ENCODE measurements at regions not wholly inside any gene's neighbourhood (a gene's known extent, or its start where the extent isn't known, plus 50 kb on each side); places are given as distances from the start of the nearest gene placed in this dataset.

DNA sequence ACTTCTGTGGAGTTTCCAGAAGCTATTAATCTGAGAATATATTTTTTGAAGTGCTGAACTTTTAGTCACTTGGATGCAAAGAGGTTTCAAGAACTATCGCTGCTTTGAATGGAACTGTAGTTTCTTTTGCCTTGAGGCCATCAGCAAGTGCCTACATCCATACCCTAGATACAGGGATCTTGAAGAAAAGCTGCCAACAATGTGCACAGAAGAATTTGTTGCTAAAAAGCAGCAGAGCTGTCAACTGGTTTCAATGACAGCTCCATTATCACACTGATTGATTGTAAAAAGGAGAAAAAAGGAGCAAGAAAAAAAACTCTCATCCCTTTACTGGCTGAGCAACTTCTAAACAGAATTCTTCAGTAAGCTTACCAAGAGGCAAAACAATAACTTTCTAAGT is 251.0 kb upstream of the NRSN1 start:
- H3K9ac ChIP-seq (ENCODE audit: low read length) = no peak overlapping the region
- TF ChIP-seq CTCF (IDR thresholded peaks at IDR 0.05; ENCODE audit: low read depth, low read length) (no peak), EZH2phosphoT487 (IDR thresholded peaks at IDR 0.05; ENCODE audit: low read depth) (no peak)

GRCh38 chr6:23879816-23880215 is 246.2 kb upstream of the NRSN1 start:
- no peaks in the 10 kb centered on the region for H3K36me3 ChIP-seq (replicated peaks; ENCODE audit: low read depth, low read length)
- no peak overlapping the region for H3K4me3 ChIP-seq (ENCODE audit: low read length)
- no peak overlapping the region for H3K27ac ChIP-seq (ENCODE audit: low read length)
- H3K9ac ChIP-seq (ENCODE audit: low read length) = no peak overlapping the region
- H3K27me3 ChIP-seq (ENCODE audit: low read depth, low read length) = no peaks in the 10 kb centered on the region
- H3K79me2 ChIP-seq (ENCODE audit: low read length) = no peaks in the 10 kb centered on the region
- no peaks in the 10 kb centered on the region for H4K20me1 ChIP-seq (ENCODE audit: insufficient read depth, low read length)
- no peak overlapping the region for H2AFZ ChIP-seq (ENCODE audit: low read depth, low read length)
- H3K4me2 ChIP-seq (ENCODE audit: low read length) = no peak overlapping the region
- H3K9me3 ChIP-seq (ENCODE audit: insufficient read depth, low read length) = no peaks in the 10 kb centered on the region
- no peaks in the 10 kb centered on the region for H3K4me1 ChIP-seq (ENCODE audit: low read length)
- no peak for TF ChIP-seq CTCF (IDR thresholded peaks at IDR 0.05; ENCODE audit: low read depth, low read length)
- no peak for TF ChIP-seq EZH2phosphoT487 (IDR thresholded peaks at IDR 0.05; ENCODE audit: low read depth)

More for the DNA sequence above, 251.0 kb upstream of the NRSN1 start:
- no peaks in the 10 kb centered on the region for H3K27me3 ChIP-seq (ENCODE audit: low read depth, low read length)
- H3K4me3 ChIP-seq (ENCODE audit: low read length) = no peak overlapping the region
- H2AFZ ChIP-seq (ENCODE audit: low read depth, low read length) = no peak overlapping the region
- no peaks in the 10 kb centered on the region for H3K36me3 ChIP-seq (replicated peaks; ENCODE audit: low read depth, low read length)
- H3K4me1 ChIP-seq (ENCODE audit: low read length) = no peaks in the 10 kb centered on the region
- H3K9me3 ChIP-seq (ENCODE audit: insufficient read depth, low read length) = no peaks in the 10 kb centered on the region
- H3K27ac ChIP-seq (ENCODE audit: low read length) = no peak overlapping the region
- H3K79me2 ChIP-seq (ENCODE audit: low read length) = no peaks in the 10 kb centered on the region
- no peaks in the 10 kb centered on the region for H4K20me1 ChIP-seq (ENCODE audit: insufficient read depth, low read length)
- H3K4me2 ChIP-seq (ENCODE audit: low read length) = no peak overlapping the region

DNA sequence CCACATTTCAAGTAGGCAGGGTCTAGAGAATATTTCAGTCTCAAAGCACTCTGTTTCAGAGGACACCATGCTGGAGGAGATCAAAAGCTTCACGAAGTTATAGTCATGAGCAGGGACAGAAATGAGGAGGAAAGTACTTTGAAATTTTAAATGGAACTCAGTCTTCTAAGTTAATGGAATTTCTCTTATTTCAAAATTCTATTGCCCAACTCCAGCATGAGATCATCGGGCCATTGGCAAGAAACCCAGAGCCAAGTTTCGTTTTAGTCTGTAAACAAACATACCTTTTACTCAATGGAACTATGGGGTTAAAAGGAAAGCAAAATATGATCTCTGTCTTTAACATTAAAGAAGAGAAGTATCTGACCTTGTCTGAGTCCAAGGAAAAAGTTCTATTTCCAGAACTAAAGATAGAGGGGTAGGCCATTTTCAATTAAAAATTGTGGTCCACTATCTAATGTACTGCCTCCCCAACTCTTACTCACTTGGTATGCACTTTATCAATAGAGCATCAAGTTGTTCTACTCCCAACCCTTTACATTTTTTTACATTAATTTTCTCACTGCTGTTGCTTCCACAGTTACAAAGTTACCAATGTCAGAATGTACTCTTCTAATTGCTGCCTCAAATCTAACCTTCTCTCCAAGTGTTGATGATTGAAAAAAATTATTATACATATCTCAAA is 235.3 kb upstream of the NRSN1 start:
- Histone ChIP-seq H4K20me1 (ENCODE audit: insufficient read depth, low read length) (no peaks in the 10 kb centered on the region), H2AFZ (ENCODE audit: low read depth, low read length) (no peak overlapping the region), H3K27me3 (ENCODE audit: low read depth, low read length) (no peaks in the 10 kb centered on the region), H3K4me2 (ENCODE audit: low read length) (no peak overlapping the region), H3K9me3 (ENCODE audit: insufficient read depth, low read length) (no peaks in the 10 kb centered on the region), H3K9ac (ENCODE audit: low read length) (no peak overlapping the region), H3K4me3 (ENCODE audit: low read length) (no peak overlapping the region), H3K4me1 (ENCODE audit: low read length) (no peaks in the 10 kb centered on the region), H3K79me2 (ENCODE audit: low read length) (no peaks in the 10 kb centered on the region), H3K36me3 (replicated peaks; ENCODE audit: low read depth, low read length) (no peaks in the 10 kb centered on the region), H3K27ac (ENCODE audit: low read length) (no peak overlapping the region)
- TF ChIP-seq CTCF (IDR thresholded peaks at IDR 0.05; ENCODE audit: low read depth, low read length) (no peak), EZH2phosphoT487 (IDR thresholded peaks at IDR 0.05; ENCODE audit: low read depth) (no peak)

DNA sequence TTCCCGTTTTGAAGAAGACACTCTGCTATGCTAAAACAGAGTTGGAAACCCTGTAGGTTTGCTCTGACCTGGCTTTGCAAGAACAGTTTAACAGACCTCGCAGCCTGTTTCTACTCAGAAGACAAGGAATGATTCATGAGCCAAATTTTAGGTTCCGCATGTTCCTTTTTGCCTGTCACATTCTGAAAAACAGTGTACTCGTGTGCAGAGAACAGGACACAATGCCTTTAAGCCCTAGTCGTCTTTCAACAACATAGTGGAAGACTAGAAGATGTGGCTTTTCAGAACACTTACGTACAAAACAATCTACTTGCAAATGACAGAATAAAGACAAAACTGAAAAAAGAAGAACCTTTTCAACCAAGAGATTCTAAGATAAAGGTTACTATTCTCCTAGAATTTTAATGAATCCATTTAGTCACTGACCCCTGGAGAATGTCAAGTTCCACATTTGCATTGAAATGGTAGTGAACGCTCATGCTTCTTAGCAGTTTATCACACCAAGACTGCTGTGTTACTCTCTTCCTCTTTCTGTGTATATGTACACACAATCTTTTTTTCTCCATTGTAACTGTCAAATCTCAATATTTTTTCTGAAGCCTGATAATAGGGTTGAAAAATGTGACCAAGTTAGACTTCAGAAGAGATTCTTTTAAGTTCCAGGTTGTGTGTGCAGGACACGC is 220.7 kb upstream of the NRSN1 start:
- Histone ChIP-seq H2AFZ (ENCODE audit: low read depth, low read length) (no peak overlapping the region), H4K20me1 (ENCODE audit: insufficient read depth, low read length) (no peaks in the 10 kb centered on the region), H3K4me2 (ENCODE audit: low read length) (no peak overlapping the region), H3K9ac (ENCODE audit: low read length) (no peak overlapping the region), H3K79me2 (ENCODE audit: low read length) (no peaks in the 10 kb centered on the region), H3K4me3 (ENCODE audit: low read length) (no peak overlapping the region), H3K27ac (ENCODE audit: low read length) (no peak overlapping the region), H3K27me3 (ENCODE audit: low read depth, low read length) (no peaks in the 10 kb centered on the region), H3K4me1 (ENCODE audit: low read length) (no peaks in the 10 kb centered on the region), H3K36me3 (replicated peaks; ENCODE audit: low read depth, low read length) (no peaks in the 10 kb centered on the region), H3K9me3 (ENCODE audit: insufficient read depth, low read length) (no peaks in the 10 kb centered on the region)
- no peak for TF ChIP-seq EZH2phosphoT487 (IDR thresholded peaks at IDR 0.05; ENCODE audit: low read depth)
- TF ChIP-seq CTCF (IDR thresholded peaks at IDR 0.05; ENCODE audit: low read depth, low read length) = no peak

All from OCI-LY3 (cell line).